ENCODE measurements at regions not wholly inside any gene's neighbourhood (a gene's known extent, or its start where the extent isn't known, plus 50 kb on each side); places are given as distances from the start of the nearest gene placed in this dataset.

- no peak for DNase-seq (ENCODE audit: low read depth)
Measured at GRCh38 chr14:39768589-39768988, 336.4 kb upstream of the FBXO33 start.

- DNase-seq (ENCODE audit: low read depth) = no peak
Measured at GRCh38 chr14:39766397-39767000, 334.3 kb upstream of the FBXO33 start.

DNA sequence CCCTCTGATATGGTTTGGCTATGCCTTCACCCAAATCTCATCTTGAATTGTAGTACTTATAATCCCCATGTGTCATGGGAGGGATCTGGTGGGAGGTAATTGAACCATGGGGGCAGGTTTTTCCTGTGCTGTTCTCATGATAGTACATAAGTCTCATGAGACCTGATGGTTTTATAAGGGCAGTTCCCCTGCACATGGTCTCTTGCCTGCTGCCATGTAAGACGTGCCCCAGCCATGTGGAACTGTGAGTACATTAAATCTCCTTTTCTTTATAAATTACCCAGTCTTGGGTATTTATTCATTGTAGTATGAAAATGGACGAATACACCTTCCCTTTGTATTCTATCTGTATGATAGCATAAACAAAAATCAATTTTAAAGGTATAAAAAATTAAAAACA, 333.4 kb upstream of the FBXO33 start:
- no peak for DNase-seq (ENCODE audit: low read depth)

DNA sequence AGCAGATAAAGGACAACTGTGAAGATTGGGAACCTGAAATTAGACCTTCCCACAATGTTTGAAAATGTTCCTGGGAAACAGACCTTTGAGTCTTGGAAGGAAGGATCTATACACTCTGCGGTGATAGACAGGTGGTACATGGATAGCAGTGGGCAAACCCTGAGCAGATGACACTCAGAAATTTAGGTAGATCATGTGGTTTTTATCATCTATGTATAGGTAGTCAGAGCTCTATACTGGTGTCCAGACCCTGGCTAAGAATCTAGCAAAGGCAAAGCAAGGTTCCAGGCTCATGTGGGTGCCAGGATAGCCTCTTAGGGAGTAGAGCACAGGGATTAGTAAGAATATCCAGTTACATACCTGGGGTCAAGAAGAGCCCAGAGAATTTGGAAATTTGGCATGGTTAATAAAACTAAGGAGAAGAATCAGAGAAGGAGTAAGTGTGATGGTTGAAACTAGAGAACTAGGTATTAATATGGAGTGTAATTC, 331.2 kb upstream of the FBXO33 start:
- no peak for DNase-seq (ENCODE audit: low read depth)

GRCh38 chr14:39762576-39763401, 330.6 kb upstream of the FBXO33 start:
- no peak for DNase-seq (ENCODE audit: low read depth)

- no peak for DNase-seq (ENCODE audit: low read depth)
Measured at GRCh38 chr14:39755269-39755878, 323.1 kb upstream of the FBXO33 start.

GRCh38 chr14:39740454-39740853, 308.2 kb upstream of the FBXO33 start:
- no peak for DNase-seq (ENCODE audit: low read depth)

DNA sequence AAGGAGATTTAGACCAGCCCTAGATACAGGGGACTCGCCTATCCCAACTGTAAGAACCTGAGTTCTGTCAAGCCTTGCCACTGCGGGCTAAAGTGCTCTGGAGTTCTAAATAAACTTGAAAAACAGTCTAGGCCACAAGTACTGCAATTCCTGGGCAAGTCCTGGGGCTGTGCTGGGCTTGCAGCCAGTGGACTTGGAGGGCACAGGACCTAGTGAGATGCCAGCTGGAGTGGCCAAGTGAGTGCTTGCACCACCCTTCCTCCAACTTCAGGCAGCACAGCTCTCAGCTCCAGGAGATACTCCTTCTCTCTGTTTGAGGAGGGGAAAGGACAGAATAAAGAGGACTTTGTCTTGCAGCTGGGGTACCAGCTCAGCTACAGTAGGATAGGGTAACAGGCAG, 307.6 kb upstream of the FBXO33 start:
- DNase-seq (ENCODE audit: low read depth) = no peak

DNA sequence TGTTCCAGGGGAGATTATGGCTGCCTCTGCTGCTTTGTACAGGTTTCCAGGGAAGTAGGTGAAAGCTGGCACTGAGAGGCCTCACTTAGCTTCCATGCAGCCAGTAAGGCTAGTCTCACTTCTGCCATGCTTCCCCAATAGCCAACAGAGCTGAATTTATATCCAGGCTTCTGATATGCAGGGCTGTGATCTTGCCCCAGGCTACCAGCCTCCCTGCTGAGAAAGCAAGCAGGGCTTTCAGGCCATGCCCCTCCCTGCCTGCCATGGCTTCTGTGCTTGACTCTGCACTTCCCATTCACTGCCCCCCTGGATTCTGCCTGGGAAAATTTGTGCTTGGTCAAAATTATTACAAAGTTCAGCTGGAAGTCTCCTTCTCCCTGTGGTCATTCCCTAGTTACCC, 302.1 kb upstream of the FBXO33 start:
- no peak for DNase-seq (ENCODE audit: low read depth)

- no peak for DNase-seq (ENCODE audit: low read depth)
Measured at GRCh38 chr14:39733741-39734140, 301.5 kb upstream of the FBXO33 start.

DNA sequence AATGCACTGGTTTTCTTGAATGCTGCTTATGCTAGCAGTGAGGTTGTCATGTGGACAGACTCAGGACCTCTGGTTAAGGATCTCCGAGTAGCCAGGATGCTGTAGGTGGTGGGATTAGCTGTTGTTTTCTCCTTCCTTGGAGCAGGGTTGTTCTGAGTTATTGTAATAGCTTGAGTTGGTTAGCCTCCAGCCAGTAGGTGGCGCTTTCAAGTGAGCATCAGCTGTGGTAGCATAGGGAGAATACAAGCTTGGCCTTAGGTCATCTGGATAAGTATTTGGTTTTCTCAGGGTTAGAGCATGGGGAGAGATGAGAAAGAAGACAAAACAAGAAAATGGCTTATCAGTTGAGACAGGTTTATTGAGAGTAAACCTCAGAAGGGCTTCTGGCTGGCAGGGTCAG, 299.7 kb upstream of the FBXO33 start:
- DNase-seq (ENCODE audit: low read depth) = no peak

GRCh38 chr14:39726563-39726962, 294.3 kb upstream of the FBXO33 start:
- DNase-seq (ENCODE audit: low read depth) = no peak

GRCh38 chr14:39722547-39723273, 290.5 kb upstream of the FBXO33 start:
- DNase-seq (ENCODE audit: low read depth) = no peak

DNA sequence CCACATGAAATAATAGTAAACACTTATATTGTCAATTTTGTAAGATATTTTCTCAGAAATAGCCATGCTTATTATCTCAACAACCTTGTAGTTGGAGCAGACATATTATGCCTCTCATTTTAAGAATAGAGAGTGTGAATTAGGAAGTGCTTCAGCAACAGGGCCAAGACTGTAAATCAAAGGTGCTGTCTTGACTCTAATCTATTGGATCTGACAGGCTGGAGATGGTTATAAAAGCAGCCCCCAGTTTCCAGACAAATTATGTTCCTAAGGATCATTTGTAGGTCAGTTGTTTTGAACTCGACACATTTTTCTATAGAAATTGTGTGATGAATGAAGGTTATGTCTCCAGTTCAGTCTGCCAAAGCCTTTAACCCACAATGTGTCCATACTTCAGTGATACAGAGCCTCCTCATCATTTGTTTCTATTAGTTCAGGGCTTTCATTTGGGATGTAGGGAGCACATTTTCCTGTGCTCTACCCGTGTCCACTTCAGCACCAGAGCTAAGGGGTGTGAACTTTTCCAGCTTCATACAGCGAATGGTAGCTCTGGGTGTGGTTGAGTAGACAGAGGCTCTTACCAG, 284.8 kb upstream of the FBXO33 start:
- no peak for DNase-seq (ENCODE audit: low read depth)

DNA sequence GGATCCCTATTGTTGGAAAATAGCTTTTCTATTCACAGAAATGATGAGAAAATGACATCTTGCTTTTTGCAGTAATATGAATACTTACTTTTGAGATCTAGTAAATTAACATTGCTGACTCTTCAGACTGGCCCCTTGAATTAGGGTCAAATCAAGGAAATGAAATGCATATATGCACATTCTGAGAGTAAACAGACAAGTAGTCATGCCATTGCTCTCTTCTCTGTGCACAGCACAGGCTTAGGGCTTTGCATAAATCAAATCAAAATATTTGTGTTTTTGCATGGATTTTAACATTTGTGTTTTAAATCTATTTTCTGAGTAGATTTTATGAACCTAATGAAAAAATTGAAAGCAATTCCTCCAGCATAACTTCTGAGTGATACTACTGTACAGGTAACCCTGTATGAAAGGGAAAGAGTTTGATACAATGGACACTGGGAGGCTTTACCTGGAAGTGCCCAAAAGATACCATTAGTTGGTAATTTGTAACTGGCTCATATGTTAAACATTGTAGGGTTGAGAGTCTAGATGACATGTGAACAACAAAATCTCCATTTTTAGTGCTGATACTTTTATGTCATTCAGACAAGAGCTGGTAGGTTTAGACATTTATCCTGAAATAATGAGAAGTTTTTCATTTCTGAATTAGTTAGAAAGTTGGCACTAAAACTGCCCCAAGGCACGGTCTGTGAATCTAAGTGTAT, 280.2 kb upstream of the FBXO33 start:
- no peak for DNase-seq (ENCODE audit: low read depth)

GRCh38 chr14:39704594-39704993, 272.4 kb upstream of the FBXO33 start:
- no peak for DNase-seq (ENCODE audit: low read depth)

DNA sequence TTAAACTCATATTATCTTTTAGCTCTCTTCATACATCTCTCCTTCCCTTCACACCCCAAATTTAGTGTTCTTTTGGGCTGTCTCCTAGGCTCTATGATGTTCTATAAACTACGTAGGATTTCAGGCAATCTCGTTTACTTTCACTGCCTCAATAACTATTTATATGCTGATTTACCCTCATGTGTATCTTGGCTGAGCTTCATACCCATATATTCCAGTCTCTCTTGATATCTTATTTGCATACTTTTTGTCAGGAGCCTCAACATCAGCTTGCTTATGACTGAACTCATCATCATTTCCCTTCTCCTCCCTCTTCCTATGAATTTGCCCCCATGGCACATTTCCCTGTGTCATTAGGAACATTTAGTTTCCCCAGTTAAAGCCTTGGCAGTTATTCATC, 262.1 kb upstream of the FBXO33 start:
- no peak for DNase-seq (ENCODE audit: low read depth)

DNA sequence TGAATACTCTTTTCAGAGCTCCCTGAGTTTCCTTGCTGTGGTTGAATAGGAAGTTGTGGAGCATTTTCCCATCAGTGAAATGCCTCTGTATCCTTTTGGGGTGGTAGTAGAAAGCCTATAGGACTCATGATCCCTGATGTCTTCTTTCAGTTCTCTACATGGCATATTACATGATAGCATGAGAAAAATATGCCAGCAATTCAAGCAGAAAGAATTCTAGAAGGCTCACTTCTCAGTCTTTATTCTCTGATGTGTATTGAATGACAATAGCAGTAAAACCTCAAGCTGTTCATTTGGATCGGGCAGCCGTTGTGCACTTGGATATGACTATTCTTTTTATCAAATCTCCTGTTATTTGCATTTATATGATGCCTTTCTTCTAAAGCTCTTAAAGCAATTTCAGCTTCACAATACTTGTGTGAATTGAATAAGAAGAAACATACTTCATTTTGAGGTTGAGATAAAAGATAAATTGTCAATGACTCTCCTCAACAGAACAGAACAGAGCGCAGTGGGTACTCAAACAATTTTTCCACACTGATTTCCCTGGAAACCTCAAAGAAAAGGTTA, 251.5 kb upstream of the FBXO33 start:
- DNase-seq (ENCODE audit: low read depth) = no peak

DNA sequence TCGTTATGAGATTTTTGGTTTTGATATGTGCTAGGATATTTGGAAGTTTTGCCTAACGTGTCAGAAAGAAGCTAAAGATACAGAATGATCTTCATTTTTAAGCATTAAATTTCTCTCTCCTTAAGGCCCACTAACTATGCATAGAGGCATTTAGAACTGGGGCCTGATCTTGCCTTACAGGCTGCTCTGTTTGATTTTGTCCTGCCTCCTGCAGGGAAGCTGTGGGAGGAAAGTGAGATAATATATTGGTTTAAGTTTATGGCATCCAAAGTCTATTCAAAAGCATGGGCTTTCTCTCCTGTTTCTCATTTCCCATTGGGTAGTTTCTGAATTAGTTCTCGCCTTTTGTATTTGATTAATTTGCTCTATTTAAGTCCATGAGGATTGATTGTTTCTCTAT, 250.3 kb upstream of the FBXO33 start:
- no peak for DNase-seq (ENCODE audit: low read depth)

- DNase-seq (ENCODE audit: low read depth) = no peak
Measured at GRCh38 chr14:39681782-39682399, 249.7 kb upstream of the FBXO33 start.

- DNase-seq (ENCODE audit: low read depth) = no peak
Measured at GRCh38 chr14:39680777-39681176, 248.5 kb upstream of the FBXO33 start.
